ENCODE measurements at regions not wholly inside any gene's neighbourhood (a gene's known extent, or its start where the extent isn't known, plus 50 kb on each side); places are given as distances from the start of the nearest gene placed in this dataset.

- H3K36me3 ChIP-seq (ENCODE audit: control insufficient read depth, insufficient read depth, low read length), result no peaks in the 10 kb centered on the region
- Mint-ChIP-seq H3K4me1 (no peaks in the 10 kb centered on the region), H3K27ac (no peak overlapping the region), H3K36me3 (ENCODE audit: low read depth) (no peaks in the 10 kb centered on the region), H3K27me3 (ENCODE audit: insufficient read depth) (no peaks in the 10 kb centered on the region), H3K9me3 (peaks cover 22% of the 10 kb centered on the region), H3K4me3 (no peak overlapping the region)
- no peak for TF ChIP-seq CTCF (conservative IDR thresholded peaks at IDR 0.05)
- H3K4me1 ChIP-seq (ENCODE audit: control insufficient read depth, insufficient read depth, low read length), result no peaks in the 10 kb centered on the region
- WGBS, 2 experiments (ENCODE audit: insufficient coverage in 1 of 2, insufficient read length in 1 of 2), result 92 to 100% methylated on average over 2 of the region's 2 CpGs
- no peaks in the 10 kb centered on the region for H3K27me3 ChIP-seq (ENCODE audit: control insufficient read depth, insufficient read depth, low read length, poor library complexity, severe bottlenecking)
- no peak for DNase-seq
- H3K27ac ChIP-seq (ENCODE audit: low read depth, low read length), result no peak overlapping the region
- H3K9ac ChIP-seq (ENCODE audit: extremely low read depth, low read length, poor library complexity, severe bottlenecking), result no peak overlapping the region
- no peak overlapping the region for H3K4me3 ChIP-seq (ENCODE audit: low read length)
- peaks cover 17% of the 10 kb centered on the region for H3K9me3 ChIP-seq (ENCODE audit: control insufficient read depth, low read length)
Observed at GRCh38 chr11:35868491-35868890, 75.4 kb upstream of the LDLRAD3 start.

GRCh38 chr11:35873721-35874120 lies 70.1 kb upstream of the LDLRAD3 start:
- Histone ChIP-seq H3K4me1 (ENCODE audit: control insufficient read depth, insufficient read depth, low read length) (no peaks in the 10 kb centered on the region), H3K27ac (ENCODE audit: low read depth, low read length) (no peak overlapping the region), H3K9ac (ENCODE audit: extremely low read depth, low read length, poor library complexity, severe bottlenecking) (no peak overlapping the region), H3K9me3 (ENCODE audit: control insufficient read depth, low read length) (peaks cover 10% of the 10 kb centered on the region), H3K4me3 (ENCODE audit: low read length) (no peak overlapping the region), H3K36me3 (ENCODE audit: control insufficient read depth, insufficient read depth, low read length) (no peaks in the 10 kb centered on the region), H3K27me3 (ENCODE audit: control insufficient read depth, insufficient read depth, low read length, poor library complexity, severe bottlenecking) (no peaks in the 10 kb centered on the region)
- no peak for DNase-seq
- Mint-ChIP-seq H3K36me3 (ENCODE audit: low read depth) (no peaks in the 10 kb centered on the region), H3K27me3 (ENCODE audit: insufficient read depth) (no peaks in the 10 kb centered on the region), H3K4me1 (no peaks in the 10 kb centered on the region), H3K27ac (no peak overlapping the region), H3K9me3 (peaks cover 6% of the 10 kb centered on the region), H3K4me3 (no peak overlapping the region)
- TF ChIP-seq CTCF (conservative IDR thresholded peaks at IDR 0.05), result no peak
- WGBS, 2 experiments (ENCODE audit: insufficient coverage in 1 of 2, insufficient read length in 1 of 2), result 95 to 100% methylated on average over 3 of the region's 3 CpGs

- H3K9ac ChIP-seq (ENCODE audit: extremely low read depth, low read length, poor library complexity, severe bottlenecking), result no peak overlapping the region
- H3K27ac ChIP-seq (ENCODE audit: low read depth, low read length), result no peak overlapping the region
- H3K27me3 ChIP-seq (ENCODE audit: control insufficient read depth, insufficient read depth, low read length, poor library complexity, severe bottlenecking), result no peaks in the 10 kb centered on the region
- H3K36me3 ChIP-seq (ENCODE audit: control insufficient read depth, insufficient read depth, low read length), result no peaks in the 10 kb centered on the region
- H3K9me3 ChIP-seq (ENCODE audit: control insufficient read depth, low read length), result no peaks in the 10 kb centered on the region
- H3K4me3 ChIP-seq (ENCODE audit: low read length), result no peak overlapping the region
- no peak for TF ChIP-seq CTCF (conservative IDR thresholded peaks at IDR 0.05)
- H3K4me3 Mint-ChIP-seq, result no peak overlapping the region
- H3K9me3 Mint-ChIP-seq, result no peaks in the 10 kb centered on the region
- H3K27ac Mint-ChIP-seq, result no peak overlapping the region
- no peaks in the 10 kb centered on the region for H3K4me1 ChIP-seq (ENCODE audit: control insufficient read depth, insufficient read depth, low read length)
- H3K4me1 Mint-ChIP-seq, result no peaks in the 10 kb centered on the region
- H3K36me3 Mint-ChIP-seq (ENCODE audit: low read depth), result no peaks in the 10 kb centered on the region
- whole genome bisulfite sequencing, 2 experiments (ENCODE audit: insufficient coverage in 1 of 2, insufficient read length in 1 of 2), result 89 to 92% methylated on average over 7 of the region's 7 CpGs
- DNase-seq, result no peak
- H3K27me3 Mint-ChIP-seq (ENCODE audit: insufficient read depth), result no peaks in the 10 kb centered on the region
Observed at GRCh38 chr11:35874751-35875450, 69.0 kb upstream of the LDLRAD3 start.

Measured in endodermal cell (in vitro differentiated cells).